HG02852 (cell line): ENCODE measurements at regions not wholly inside any gene's neighbourhood (a gene's known extent, or its start where the extent isn't known, plus 50 kb on each side); places are given as distances from the start of the nearest gene placed in this dataset.
"Not testable (repeated sequence)": the region's sequence is repeated elsewhere in the genome, so short reads cannot be mapped to it uniquely, and the experiment has no call there.

Experiments
- ATAC-seq: cut with Tn5 transposase; IDR thresholded peaks from one replicate; pipeline ENCODE4 v1.9.1; 2021; ENCODE audit warnings: mild to moderate bottlenecking, moderate library complexity; ENCODE audit not compliant: unreplicated experiment

DNA sequence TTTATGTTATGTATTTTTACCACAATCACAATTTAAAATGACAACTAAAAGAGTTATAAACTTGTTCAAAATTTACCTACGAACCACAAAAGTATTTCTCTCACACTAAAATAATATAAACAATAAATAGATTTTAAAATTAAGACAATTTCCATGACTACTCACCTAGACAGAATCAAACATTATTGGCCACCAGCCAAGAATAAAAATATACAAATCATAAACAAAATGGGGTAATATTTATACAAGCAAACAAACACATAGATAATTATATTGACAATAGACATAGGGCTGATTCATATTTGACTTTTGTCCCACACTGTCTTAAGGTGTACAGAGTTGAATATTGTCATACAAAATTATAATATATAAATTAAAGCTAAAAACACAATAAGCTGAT lies 119.6 kb upstream of the ZNF92 start:
- no peak for ATAC-seq

DNA sequence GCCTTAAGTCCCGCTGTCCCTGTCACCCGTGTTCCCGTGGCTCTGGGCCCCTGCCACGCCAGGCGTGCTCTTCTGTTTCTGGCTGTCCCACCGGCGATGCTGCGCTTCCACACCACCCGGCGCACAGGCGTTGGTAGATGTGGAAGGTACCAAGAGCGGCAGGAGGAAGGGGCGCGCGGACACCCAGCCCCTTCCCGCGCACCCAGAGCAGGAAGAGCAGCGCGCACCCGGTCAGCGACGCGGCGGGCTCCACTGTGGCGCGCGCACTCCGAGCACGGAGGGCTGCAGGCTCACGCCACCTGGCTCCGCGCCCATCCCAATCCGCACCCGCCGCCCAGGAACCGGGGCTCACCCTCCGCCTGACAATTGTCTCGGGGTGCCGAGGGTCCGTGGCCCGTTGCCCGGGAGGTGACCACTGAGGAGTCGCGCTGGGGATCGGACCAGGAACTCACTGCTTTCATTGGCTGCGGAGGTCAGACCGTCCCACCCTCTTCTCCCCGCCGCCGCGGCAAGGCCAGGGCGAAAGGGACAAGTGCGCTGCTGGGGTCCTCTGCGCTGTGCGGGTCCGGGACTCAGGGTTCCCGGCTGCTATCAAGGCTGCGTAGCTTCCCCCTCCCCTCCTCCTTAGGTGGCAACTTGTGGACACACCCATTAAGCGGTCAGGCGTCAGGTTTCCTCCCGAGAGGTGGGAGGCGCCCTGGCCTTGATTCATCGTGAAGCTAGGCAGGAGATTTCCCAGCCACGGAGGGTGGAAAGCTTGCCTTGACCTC lies 121.6 kb upstream of the ZNF92 start:
- ATAC-seq = peak; percentile 78

DNA sequence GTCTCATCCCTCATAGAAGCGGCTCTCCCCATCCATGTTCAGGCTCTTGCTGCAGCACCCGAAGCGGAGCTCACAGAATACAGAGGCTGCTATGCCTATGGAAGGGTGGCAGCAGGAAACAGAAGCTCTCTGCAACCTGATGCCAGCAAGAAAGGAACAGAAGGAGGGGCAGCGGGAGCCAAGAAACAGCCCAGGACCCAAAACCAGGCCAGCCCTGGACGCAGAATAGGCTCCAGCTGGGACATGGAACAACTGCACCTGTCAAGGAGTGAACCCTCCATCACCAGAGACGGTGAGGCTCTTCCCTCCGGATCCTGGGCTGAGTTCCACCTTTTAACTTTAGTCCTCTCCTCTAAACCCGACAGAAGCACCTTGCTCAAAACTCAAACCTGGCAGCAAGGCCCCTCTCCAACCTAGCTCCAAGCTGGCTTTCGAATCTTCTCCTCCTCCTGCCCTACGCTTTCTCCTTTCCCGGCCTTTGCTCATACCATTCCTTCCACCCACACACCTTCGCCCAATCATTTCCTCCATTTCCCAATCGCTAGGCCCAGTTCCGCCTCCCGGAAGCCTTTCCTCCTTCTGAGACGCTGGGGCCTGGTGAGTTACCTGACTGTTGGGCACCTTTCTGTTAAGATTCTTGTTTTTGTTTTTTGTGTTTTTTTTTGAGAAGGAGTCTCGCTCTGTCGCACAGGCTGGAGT lies 122.8 kb upstream of the ZNF92 start:
- no peak for ATAC-seq

DNA sequence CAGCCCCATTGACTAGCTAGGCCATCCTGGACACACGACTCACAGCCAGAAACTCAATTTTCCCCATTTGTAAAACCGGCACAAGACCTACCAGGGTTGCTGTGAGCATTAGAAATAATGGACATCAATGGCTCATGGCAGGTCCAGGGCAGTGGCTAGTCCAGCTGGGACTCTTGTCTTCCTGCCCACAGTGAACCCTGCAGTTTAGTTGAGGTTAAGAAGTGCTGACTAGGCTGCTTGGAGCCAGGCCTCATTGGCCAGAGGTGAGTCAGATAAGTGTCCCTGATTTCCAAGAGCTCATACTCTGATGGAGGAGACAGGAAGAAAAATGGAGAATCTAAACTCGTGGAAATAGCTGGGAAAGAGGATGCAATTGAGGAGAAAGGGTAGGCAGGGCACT lies 123.4 kb upstream of the ZNF92 start:
- no peak for ATAC-seq

DNA sequence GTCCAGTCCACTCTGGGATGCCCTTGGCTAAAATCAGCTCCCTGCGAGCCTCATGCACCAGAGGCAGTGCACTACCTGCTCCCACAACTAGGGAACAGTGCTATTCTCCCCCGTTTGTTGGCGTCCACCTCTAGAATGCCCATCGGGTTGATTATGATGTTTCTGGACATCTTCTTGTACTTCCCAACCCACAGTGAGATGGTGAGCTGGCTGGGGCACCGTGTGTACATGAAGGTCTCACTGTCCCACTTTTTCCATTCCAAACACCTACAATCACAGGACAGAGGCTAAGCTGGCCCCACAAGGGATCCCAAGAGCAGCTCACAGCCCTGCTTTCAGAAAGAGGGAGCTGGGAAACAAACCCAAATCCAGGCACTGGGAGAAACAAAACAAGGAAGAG lies 126.2 kb upstream of the ZNF92 start:
- ATAC-seq = no peak

DNA sequence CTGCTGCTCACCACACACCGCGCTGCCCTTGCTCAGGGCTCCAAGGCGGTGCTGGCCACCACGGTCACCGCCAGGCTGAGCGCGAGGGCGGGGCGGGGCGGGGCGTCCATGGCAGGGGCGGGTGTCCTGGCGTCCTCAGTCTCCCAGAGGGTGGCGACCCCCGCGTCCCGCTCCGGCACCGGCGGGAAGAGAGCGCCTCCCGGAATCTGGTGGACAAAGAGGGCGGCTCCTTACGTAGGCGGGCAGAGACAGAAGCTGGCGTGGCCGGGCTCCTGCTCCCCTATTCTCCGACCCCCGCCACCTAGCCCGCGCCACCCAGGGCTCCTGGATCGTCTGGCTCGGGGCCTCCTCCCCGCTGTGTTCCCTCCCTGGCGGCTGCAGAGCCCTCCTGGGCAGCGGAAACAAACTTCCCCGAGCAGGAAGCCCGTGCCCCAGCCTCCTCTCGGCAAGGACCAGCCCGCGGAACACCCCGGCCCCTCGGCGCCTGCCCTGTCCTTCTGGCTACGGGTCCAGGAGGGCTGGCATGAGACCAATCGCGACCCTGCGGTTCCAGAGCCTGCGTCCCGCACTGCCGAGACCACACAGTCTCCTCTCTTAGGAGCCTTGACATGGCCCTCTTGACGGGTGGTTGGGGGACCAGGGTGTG lies 133.8 kb upstream of the ZNF92 start:
- ATAC-seq = no peak

DNA sequence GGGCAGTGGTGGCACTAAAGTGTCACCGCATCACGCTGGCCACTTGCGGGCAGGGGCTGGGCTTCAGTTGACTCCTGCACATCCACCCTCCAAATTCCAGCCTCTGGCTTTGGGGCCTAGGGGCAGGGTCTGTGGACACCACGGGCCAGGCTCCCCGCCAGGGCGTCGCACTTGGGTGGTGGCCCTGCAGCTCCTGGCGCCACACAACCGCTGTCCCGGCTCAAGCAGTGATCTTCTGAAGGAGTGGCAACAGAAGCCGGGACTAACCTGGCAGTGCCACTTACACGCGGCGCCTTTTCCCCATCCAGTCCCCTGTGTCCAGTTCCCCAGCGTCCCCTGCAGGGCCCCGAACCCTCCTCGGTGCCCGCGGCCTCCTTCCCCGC lies 134.3 kb upstream of the ZNF92 start:
- ATAC-seq = no peak

DNA sequence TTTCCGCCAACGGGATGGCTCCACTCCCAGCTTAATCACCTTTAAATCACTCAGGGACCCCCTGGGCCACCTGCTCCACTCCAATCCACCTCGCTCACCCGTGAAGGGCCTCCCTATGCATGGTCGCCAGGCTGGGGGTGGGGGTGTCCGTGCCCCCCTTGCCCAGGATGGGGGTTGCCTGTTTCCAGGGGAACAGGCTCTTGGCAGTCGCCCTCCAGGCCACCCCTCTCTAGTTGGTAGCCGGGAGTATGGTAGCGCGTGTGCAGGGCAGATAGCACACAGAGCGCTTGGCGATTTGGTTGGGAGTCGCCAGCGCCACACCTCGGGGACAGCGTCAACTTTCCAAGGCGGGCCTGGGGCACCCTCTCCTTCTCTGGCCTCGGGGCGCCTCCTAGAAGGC lies 134.9 kb upstream of the ZNF92 start:
- no peak for ATAC-seq

DNA sequence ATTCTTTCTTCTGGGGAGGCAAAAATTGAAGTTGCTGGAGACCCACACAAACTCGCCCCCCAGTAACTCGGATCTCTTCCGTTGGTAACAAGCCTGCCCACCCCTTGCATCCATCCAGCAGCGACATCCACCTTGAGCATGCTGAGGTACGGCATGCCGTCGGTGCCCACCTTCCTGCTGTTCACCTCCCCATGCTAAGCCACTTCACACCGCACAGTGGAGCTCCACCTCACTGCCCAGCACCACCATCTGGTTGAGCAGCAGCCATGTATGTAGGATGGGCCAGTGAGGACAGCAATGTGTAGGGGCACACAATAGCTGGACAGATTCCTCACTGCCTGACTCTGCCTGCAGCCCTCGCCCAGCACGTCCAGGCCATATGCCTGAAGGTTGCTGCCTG lies 138.1 kb upstream of the ZNF92 start:
- ATAC-seq = no peak

DNA sequence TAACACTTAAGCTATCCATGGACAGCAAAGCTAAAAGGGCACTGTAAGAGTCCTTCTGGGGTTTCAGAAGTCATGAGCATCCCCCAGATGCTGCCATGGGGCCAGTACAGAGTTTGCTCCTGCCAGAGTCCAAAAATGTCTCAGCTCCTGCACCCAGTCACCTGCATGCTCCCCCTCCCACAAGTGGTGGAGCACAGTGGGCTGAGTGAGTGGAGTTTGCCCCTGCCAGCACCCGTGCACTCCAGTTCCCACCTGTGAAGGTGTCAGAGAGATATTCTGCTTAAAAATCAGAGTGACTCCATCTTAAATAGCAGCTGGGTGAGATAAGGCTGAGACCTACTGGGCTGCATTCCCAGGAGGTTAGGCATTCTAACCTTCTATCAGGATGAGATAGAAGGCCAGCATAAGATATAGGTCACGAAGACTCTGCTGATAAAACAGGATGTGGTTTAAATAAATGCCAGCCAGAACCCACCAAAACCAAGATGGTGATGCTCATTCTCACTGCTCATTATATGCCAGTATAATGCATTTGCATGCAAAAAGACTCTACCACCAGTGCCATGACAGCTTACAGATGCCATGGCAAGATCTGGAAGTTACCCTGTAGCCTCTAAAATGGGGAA lies 140.1 kb upstream of the ZNF92 start:
- ATAC-seq = no peak

DNA sequence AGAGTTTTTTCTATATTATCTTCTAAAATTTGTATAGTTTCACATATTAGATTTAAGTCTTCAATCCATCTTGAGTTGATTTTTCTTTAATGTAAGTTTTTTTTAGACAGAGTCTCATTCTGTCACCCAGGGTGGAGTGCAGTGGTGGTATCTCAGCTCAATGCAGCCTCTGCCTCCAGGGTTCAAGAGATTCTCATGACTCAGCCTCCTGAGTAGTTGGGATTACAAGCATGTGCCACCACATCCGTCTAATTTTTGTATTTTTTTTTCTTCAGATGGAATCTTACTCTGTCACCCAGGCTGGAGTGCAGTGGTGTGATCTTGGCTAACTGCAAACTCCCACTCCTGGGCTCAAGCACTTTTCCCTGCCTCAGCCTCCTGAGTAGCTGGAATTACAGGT lies 143.4 kb upstream of the ZNF92 start:
- no peak for ATAC-seq

DNA sequence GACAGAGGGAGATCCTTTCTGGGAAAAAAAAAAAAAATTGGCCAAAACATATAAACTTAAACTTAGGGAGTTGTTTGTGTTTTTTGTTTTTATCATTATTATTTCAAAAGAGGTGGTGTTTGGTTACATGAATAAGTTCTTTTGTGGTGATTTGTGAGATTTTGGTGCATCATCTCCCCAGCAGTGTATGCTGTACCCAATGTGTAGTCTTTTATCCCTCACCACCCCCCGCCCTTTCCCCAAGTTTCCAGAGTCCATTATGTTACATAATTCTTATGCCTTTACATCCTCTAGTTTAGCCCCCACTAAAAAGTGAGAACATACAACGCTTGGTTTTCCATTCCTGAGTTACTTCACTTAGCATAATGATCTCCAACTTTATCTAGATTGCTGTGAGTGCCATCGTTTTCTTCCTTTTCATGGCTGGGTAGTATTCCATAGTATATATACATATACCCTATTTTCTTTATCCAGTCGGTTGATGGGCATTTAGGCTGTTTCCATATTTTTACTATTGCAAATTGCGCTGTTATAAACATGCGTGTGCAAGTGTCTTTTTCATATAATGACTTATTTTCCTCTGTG lies 148.1 kb upstream of the ZNF92 start:
- ATAC-seq = no peak

DNA sequence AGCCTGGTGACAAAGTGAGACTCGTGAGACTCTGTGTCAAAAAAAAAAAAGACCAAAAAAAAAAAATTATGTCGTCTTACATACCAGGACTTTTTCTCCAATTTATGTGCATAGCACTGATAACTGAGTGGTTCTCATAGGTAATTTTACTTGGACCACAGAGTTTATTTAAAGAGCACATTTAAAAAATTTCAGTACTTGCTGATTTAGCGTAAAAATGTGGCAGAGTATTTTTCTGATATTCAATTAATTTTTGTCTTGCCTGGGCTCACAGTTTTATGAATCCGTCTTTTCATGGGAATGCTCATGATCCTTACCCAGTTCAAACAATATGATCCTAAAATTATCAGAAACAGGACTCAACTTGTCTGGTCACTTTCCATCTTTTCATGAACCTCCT lies 151.0 kb upstream of the ZNF92 start:
- ATAC-seq = no peak

DNA sequence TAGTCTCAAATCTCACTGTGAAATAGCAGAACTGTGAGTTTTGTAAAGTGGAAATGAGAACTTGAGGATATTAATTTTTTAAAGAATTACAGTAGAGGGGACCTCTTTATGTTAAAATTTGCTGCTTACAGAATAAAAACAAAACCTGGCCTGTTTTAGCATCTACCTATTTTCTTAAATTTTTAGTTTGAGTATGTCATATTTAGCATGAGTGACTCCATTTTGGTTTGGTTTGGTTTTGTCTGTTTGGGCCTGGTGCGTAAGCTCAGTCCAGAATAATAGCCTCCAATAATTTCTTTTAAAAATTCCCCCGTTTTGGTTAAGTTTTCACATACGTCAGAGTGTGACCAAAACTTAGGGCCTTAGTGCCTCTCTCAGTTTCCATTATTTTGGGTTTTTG lies 152.0 kb upstream of the ZNF92 start:
- ATAC-seq = no peak

DNA sequence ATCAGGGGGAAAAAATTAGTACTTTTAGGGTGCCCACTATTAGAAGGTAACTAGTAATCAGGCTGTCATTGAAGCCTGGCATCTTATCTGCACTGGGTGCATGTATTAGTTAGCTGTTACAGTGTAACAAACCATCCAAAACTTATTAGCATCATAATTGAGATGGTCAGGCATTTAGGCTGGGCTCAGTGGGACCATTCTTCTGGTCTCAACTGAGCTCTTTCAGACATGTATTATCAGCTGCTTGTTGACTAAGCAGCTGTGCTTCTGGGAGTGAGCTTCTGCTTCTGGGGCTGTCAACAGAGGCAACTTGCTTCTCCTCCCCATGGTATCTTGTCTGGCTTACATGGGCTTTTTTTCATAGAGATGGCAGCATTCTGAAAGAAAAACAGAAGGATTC lies 154.0 kb upstream of the ZNF92 start:
- ATAC-seq = no peak

DNA sequence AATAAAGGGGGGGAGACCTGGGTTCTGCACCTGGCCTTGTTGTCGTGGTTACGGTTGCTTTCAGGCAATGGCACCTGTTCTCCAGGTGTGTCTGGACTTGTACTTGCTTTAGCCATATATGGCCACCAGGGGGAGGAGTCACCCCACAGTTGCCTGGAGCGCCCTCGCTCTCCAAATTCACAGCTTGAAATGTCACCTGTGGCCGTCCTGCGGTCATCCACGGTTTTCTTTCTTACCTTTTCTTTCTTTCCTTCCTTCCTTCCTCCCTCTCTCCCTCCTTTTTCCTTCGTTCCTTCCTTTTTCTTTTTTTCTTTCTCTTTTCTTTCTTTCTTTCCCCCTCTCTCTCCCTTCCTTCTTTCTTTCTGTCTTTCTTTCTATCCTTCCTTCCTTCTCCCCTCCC lies 157.2 kb upstream of the ZNF92 start:
- ATAC-seq = peak; percentile 71

DNA sequence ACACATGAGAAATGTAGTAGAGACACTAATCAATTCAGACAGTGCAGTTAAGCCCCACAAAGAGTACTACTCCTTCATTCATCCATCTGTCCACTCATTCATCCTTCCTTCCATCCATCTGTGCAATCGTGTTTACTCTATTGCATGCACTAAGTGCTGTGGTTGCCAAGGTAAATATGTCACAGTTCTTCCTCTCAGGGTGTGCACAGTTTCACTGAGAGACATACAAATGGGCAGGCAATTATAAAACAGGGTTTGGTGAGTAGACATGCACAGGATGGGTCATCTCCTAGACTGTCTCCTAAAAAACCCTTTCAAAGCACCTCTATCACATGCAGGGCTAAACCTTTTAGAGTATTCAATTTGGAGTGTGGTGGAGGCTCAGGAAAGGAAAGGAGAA lies 160.4 kb upstream of the ZNF92 start:
- not testable (repeated sequence) for ATAC-seq

DNA sequence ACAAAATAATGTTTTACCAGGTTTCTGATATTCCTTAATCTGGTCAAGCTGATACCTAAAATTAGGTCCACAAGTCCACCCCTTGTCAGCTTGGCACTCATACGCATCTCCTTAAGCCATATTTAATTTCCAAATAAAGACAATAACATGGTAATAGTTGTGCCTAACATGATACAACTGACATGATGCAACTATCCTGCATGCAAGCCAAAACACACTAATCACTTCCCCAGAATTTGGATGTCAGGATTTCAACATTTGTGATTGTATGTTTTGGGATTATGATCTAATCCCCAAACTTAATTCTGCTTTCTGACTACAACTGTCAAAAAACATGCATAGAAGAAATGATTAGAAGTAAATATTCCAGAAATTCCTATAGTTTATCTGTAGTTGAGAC lies 174.4 kb upstream of the ZNF92 start:
- ATAC-seq = not testable (repeated sequence)

DNA sequence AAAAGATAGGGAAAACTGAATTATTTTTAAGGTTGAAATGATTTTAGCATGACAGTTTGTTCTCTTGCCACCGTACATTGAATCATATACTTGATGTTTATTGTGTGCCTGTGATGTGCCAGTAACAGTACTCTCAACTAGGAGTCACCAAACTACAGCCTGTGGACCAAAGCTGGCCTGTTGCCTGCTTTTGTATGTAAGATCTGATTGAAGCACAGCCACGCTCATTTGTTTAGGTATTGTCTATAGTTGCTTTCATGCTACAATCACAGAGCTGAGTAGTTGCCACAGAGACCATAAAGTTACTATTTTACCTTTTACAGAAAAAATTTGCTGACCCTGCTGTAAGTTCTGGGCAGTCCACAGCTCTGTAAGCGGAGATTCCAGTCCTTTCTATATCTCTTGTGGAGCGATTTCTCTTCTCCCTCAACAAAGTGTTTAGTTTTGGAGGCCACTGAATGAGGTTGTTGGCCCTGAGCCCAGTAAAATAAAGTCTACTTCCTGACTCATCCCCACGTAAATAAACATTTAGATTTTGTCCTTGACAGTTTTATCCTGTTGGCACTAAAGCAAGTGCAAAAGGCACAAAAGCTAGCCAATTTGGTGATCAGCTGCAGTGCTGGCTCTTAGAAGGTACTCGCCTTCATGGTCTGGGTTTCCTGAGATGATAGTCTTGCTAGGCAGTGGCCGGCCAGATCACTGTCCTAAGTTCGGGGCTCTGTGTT lies 180.2 kb upstream of the ZNF92 start:
- not testable (repeated sequence) for ATAC-seq

DNA sequence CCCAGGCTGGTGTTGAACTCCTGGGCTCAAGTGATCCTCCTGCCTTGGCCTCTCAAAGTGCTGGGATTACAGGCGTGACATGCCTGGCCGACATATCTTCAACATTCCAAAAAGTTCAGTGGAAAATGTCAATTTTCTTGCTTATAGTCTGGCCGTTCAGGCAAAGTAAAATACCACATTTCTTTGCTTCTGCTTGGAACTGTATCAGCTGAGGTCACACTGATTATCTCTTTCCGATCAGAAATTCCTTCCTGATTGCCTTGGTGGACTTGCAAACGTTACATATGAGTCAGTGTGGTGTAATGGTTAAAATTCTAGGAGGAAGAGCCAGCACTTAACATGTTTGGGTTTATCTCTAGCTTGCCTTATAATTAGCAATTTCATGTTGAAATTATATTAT lies 170.6 kb upstream of the ERV3-1 start:
- not testable (repeated sequence) for ATAC-seq

DNA sequence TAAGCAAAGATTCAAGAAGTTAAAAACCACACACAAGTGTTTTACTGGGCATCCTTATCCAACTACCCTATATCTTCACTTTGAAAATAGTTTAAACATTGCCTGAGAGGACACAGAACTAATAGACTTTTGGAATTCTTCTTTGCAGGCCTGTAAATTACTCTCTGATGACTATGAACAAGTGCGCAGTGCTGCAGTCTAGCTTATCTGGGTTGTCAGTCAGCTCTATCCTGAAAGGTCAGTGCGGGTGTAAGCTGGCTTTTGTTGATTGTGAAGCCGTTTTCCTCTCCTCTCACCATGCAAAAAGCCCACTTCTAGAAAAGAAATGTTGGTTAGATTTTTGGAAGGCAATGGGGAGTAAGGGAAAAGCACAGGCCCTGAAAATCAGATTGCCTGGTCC lies 143.6 kb upstream of the ERV3-1 start:
- ATAC-seq = not testable (repeated sequence)
